ENCODE measurements at regions not wholly inside any gene's neighbourhood (a gene's known extent, or its start where the extent isn't known, plus 50 kb on each side); places are given as distances from the start of the nearest gene placed in this dataset.

DNA sequence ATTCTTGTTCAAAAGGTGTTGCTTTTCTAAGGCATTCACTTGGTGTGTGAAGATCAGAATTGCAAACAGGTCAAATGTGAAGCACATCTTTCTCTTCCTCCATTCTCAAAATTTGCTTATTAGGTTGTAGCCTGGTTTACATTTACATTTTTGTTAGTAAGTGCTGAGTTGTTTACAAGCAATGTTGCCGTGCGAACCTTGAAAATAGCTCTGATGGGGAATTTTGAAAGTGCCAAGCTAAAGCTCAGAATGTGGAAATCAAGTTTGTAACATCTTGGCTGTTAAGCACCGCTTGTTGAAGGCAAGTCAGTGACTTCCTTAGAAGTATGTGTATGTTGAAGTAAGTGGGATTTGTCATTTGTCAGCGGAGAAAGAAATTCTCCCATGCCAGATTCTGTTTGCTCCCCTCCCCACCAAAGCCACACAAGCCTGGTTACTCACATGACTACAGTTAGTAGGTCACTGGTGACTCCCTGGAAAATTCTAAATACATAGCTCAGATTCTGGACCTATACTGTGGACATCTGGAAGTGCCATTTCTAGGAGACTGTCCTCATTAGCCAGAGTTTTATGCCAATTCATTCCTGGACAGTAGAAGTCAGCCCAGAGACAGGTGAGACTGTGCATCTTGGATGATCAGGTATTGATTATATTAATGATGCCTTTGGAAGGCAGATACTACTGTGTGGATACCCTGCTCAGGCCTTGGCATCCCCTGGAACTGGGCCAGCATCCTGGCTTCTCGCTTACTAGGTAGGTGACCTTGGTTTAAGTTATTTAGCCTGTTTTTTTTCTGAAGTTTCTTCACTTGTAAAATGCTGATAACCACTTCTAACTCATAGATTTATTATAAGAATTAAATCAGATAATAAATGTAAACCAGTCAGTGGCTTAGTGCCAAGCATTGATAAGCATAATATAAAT is 390.6 kb upstream of the SEMA6D start:
- no peak for DNase-seq

DNA sequence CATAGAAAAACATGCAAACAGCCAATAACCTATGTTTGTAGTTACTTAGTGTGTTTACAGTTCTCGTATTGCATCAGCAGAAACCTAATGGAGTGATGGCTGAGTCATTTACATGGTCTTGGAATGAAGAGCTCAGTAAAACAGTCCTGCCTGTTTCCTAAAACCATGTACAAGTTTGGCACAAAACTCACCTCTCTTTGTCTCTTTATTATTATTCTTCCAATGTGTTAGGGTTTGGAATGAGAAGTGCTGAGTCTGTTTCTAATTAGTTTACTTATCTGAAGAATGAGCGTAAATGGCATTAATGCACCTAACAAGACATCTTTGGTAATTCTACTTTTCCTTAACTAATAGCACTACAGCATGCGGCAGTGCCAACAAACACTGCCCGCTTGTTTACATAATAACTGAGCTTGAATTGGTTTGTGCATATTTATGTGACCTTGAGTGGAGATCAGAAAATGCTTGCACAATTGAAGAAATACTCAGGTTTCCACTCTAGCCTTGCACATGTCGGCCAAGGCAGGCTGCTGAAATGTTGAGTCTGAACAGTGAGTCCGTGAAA is 385.4 kb upstream of the SEMA6D start:
- DNase-seq = peak in 2 of 3 donors; percentile 19 to 28

DNA sequence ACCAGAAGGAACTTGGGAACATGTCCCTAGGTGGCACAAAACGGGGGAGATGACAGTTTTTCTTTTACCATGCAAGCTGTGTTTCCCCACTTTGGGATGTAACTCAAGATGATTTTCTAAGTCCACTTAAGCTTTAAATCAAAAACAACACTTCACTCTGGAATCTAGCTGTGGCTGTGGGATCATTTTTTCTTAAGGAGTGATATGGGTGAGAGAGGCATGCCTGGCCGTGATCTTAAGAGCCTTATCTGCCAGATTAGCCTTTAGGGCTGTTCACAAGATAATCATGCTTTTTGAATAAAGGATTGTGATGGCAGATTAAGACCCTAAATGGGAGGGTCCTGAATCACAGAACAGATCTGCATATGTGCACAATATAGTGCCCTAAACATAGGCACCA is 384.8 kb upstream of the SEMA6D start:
- no peak for DNase-seq

DNA sequence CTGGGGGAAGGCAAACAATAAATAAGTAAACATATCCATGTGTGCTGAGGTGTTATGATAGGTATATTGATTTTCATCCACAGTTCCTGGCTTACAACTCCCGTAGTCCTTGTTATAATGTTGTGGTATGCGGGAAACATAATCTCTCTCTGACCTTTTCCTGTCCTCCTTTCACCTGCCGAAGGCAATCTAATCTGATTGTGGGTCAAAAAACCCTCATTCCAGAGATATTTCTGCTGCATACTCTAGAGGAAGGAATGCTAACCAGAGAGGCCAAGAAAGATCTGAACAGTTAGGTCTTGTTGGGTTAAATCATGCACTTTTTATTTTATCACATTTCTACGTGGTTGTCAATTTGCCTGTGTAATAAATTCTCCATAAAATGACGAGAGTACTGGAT is 383.6 kb upstream of the SEMA6D start:
- no peak for DNase-seq

DNA sequence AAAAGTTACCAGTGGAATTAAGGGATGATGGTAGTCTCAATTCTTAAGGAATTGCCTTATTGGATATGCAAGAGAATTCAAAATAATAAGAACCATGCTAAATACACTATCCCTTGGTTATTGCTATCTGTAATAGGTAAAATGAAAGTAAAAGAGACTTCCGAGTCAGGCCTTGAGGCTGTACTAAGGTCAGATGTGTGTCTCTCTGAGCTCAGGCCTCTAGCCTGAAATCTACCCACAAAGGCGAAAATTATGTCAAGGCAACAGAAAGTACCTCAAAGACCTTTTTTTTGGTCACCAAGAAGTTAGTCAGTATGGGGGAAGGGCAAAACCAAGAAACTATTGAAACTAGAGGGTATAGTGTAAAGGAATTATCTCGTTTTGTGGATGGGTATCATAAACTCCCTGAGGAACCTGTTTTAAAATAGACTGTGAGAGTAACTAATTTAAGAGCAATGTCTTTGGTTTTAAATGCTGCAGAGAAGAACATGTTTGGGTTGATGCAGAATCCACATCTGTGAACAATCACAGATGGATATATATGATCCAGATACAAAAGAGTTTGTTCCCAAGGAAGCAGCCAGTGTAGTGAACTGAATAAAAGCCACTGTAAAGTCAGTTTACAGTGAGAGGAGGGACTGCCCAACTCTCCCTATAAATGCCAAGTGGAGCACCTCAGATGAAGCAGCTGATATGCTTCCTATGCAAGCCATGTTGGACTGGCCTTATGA is 382.3 kb upstream of the SEMA6D start:
- DNase-seq = peak in 1 of 3 donors; percentile 40

DNA sequence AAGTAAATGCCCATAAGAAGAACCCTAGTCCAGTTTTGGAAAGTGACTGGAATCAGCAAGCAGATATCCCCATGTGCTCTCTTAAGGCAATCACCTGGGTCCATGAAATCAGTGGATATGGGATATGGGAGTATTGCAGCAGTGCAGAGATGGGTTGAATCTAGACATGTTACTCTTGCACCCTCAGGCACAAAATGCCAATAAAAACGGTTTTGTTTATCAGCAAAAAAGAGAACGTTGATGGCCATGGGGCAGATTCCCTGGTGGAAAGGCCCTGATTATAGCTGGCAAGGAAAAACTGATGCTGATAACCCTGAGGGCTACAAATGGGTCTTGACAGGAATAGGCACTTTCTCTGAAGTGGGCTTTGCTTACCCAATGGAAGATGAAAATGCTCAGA is 380.2 kb upstream of the SEMA6D start:
- DNase-seq = no peak

DNA sequence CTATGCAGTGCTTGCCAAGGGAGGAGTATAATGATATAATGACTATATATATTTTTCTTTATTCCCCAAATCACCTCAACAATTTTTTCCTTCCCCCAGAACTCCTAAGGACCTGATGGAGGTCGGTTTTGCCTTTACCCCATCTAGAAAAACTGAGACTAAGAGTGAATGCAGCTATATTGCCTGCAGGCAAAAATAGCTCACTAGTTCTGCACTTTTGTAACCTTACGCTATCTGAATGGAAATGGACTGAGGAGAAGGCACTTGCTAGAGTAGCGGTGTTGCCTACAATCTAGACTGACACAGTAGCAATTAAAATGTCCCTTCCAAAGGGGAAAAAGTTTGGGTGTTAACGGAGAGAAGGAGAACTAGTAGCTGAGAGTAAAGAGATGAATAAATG is 379.5 kb upstream of the SEMA6D start:
- no peak for DNase-seq

DNA sequence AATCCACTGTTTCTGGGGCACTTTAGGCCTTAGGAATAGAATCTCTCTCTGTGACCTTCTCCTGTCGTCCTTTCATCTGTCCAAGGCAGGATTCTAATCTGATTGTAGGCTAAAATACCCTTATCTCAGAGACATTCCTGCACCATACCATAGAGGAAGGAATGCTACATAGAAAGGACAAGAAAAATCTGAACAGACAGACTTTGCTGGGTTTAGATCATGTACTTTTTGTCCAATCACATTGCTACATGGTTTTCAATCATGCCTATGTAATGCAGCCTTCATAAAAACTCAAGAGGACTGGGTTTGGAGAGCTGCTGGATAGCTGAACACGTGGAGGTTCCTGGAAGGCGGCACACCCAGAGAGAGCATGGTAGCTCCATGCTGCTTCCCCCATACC is 378.5 kb upstream of the SEMA6D start:
- no peak for DNase-seq

DNA sequence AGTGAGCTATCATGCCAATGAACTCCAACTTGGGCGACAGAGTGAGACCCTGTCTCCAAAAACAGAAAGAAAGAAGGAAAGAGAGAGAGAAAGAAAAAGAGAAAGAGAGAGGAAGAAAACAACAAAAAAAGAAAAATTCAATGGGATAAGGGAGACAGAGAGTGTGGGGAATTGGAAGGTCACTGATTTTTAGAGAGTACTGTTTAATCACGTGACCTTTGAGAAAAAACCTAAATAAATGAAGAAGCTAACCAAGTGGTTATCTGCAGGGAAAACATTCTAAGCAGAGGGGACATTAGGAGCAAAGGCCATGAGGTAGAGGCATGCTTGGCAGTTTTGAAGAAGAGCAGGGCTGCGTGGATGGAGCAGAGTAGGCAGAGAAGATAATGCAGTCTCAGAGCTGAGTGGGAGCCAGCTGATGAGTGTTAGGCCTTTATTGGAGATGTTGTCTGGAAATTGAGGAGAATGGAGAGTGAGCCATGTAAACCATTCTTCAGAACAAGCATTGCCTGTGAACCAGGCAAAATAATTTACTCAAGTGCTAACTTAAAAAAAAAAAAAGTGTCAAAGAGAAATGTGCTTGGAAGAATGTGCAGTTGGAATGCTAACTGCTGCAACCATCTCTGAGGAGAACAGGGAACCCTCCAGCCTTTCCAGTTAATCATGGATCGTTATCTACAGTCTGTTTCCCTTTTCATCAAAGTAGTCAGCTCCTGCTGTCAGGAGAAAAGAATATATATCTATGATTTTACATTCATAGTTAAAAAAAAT is 377.3 kb upstream of the SEMA6D start:
- no peak for DNase-seq

DNA sequence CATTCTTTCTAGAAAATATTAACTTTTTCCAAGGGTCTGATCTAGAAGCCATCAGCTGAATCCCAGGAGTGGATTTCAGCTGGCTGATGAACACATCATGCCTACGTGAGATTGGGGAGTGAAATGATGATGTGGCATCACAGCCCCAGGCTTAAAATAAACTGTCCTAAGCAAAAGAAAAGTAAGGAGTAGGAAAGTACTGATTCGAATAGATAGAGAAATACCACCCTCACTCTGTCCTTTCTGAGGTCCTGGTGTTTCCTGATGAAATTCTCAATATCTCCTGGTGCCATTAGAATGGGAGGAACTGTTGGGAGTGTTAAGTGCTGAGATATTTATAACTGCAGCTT is 376.8 kb upstream of the SEMA6D start:
- DNase-seq = no peak

DNA sequence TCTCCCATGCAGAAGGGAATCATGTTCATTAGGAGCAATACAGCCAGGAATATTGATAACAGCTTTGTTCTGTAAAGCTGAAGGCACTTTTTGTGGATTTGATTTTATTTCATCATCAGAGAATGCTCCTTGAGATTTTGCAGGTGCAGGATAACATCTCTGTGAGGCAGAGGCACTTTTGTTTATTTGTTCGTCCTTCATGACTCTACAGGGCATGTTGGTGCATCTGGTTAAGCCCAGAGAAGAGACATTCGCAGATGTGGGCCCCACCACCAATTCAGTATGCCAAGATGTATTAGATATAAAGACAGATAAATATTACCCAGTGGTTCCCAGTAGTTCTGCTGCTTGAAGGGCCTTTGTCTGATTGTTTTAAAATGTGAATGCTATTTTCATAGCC is 368.1 kb upstream of the SEMA6D start:
- DNase-seq = no peak

DNA sequence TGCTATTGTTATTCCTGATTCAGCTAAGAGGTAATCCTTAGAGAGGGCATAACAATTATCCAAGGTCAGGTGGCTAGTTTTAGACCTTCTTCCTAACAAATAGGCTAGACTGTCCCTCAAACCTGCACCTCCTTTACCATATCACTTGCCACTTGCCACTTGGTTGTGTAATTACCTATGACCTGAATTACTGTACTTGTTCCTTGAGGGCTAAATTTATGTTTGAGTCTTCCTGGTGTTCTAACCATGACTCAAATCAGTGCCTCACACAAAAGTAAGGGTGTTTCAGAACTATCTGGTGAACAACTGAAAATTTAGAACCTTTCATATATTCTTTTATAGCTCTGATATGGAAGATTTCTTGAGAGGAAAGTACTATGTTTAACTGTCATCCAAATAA is 365.8 kb upstream of the SEMA6D start:
- no peak for DNase-seq

DNA sequence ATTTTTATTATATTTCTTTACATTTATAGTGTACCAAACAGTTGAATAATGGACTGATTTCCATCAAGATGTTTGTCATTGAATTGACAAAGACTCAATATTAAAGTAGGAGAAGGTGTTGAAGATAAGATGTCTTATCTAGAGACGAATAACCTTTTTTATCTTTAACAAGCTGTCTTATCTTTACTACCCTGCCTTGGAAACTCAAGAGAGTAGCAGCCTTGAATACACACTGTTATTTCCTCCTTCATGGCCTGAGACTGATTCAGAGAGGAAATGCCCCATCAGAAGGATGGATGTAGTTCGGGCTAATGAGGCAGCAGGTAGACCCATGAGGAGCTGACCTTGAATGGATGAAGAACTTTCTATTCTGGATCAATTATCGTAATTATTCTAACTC is 365.1 kb upstream of the SEMA6D start:
- no peak for DNase-seq

DNA sequence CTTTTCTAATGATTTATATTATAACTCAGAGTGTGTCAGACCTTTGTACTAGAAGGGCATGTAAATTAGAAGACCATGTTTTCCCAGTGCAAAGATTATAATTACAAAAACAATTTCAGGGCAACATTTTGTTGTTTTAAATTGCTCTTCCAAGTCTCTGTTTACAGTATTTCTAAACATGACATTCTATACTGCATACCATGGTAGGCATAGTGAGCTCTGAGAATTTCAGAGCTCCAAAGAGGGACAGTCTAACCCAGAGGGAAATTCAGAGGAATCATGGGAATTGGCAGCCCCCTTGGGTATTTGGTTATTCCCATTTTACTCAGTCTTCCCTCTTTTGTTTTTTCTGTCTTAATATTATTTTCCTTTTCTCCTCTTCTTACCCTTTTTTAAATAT is 361.5 kb upstream of the SEMA6D start:
- no peak for DNase-seq

DNA sequence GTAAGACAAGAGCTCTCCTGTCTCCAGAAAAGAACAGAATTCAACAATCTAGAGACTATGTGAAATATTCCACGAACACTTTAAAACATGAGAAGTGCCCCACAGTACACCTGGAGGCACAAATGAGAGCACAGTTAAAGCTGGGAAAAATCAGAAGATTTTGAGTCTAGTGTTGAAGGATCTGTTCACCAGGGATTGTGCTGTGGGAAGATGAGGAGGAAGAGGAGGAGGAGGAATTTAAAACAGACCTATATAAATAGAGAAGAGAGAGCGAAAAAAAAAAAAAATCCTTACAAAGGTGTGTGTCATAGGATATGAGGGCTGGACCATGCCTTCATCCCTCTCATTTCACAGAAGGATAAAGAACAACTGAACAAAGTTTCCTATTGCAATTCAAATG is 361.0 kb upstream of the SEMA6D start:
- DNase-seq = no peak

DNA sequence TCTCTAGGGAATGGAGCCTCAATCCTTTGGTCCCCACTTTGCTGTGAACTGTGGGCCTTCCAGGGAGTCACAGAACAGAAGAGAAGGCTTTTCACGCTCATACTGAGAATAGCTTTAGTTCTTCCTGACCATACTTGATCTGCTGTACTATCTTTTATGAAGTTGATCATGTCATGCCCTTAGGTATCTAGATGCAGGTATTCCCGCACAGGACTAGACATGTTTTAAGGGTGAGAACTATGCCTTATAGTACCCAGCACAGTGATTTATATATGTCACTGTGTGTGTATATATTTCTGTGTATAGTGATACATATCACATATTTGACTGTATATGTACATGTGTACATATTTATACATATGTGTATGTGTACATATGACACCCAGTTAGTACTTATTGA is 358.4 kb upstream of the SEMA6D start:
- DNase-seq = no peak

DNA sequence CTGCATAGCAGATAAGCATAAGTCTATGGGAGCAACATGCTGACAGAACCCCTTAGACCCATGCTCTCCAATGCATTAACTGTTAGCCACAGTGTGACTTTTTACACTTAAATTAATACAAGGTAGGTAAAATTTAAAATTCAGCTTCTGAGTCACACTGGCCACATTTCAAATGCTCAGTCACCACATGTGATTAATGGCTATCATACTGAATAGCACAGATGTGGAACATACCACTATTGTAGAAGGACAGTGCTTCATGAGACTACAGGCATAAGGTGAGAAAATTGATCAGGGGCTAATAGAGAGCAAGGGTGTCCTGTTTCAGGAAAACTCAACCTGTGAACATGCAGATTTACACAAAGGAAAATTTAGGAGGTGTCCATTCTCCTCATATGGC is 357.0 kb upstream of the SEMA6D start:
- DNase-seq = no peak

DNA sequence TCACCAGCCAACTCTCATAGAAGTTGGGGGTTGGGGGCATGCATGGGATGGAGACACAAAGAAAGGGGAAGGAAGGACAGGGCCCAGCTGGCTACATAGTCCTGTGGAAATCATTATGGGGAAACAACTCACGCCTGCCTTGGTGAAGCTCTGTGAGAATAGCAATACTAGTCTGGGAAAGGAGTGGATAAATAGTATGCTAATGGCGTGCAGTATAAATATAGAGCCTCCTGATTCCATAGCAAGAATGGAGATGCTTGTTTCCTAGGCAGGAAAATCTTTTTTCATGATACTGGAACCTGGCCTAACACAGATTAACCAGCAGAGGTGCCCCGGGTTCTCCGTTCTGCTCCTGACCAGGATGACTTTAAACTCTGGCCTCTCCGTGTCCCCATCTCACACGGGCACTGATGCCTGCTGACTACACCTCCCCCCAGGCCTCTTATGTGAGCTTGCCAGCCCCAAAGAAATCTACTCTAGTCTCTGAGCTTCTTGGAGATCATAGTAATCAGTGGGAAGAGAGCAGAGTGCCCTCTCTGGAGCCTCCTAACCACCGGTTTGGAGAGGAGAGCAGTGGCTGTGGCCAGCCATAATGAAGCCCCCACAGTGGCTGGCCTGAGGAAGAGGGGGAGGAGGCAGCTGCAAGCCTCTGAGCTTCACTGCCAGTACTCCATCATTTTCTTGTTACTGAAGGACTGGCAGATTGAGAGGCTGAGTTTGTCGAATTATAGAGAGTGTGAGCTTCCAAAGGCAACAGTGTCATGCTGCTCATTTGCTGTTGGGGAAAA is 355.0 kb upstream of the SEMA6D start:
- DNase-seq = no peak

DNA sequence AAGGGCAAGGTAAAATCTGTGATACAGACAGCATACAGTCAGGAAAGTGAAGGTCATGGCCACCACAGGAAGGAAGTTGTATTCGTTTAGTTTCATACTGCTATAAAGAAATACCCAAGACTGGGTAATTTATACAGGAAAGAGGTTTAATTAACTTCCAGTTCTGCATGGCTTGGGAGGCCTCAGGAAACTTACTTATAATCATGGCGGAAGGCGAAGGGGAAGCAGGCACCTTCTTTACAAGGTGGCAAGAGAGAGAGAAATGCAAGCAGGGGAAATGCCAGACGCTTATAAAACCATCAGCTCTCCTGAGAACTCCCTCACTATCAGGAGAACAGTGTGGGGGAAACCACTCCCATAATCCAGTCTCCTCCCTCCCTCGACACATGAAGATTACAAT is 353.7 kb upstream of the SEMA6D start:
- DNase-seq = no peak

DNA sequence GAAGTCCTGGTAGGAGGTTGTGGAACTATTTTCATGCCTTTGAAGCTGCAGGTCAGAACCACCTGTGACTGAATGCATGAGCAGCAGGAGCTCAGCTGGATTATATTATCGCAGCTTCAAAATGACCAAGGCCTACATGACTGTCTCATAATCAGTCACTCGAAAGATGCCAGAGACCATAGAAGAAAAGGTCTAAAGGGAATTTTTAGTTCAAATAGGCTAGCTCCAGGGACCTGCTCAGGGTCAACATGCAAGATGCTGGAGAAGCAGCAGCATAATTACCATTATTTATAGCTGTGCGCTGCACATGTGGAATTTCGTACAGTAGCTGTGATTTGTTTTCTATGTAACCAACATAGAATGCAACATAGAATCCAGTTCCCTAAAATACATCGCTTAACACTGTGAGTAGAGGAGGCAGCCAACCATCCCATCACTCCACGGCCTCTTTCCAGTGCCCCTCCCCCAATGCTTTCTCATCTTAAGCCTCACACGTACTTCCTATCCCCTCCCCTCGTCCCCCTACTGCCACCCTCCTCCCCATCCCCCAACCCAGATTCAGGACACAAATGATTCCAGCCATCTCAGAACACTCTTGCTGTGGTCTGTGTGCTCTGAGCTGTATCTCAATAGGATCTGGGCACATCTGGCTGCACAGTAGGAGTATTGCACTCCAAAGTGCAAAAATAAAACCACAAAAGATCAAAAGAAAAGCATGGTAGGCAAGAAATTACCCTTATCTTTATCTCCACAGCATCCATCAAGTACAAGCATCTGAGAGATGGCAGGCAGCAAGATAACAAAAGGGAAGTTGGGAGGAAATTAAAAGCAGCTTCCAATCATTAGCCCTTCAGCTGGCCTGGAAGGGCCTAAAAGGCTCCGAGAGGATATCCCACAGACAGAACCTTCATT is 352.8 kb upstream of the SEMA6D start:
- DNase-seq = no peak
